BJ (cell line): ENCODE measurements at regions not wholly inside any gene's neighbourhood (a gene's known extent, or its start where the extent isn't known, plus 50 kb on each side); places are given as distances from the start of the nearest gene placed in this dataset.

Experiments
- CTCF ChIA-PET: fragments of 350-600 bp; formaldehyde crosslinking; extraction: SDS; loops from one replicate; lab custom pipeline; 2021; ENCODE audit warnings: antibody characterized with exemption, inconsistent platforms; lab: Yijun Ruan, JAX
- POLR2A ChIA-PET: fragments of 300-600 bp; sonication (Branson Sonifier 250); formaldehyde crosslinking; extraction: SDS; loops from one replicate; lab custom pipeline; 2021; ENCODE audit warnings: antibody characterized with exemption; lab: Charles Lee
- DNase-seq: peaks from one replicate; pipeline ENCODE4 v3.0.0-alpha.2; 2011; ENCODE audit warnings: low read depth
- H3K27me3 ChIP-seq: 2 replicates; pipeline ENCODE4 v1.6.0; 2011; ENCODE audit warnings: low read length; ENCODE audit not compliant: control insufficient read depth, insufficient read depth
- H3K36me3 ChIP-seq: 2 replicates; pipeline ENCODE4 v1.5.1; 2011; ENCODE audit warnings: low read length; ENCODE audit not compliant: control insufficient read depth, insufficient read depth
- H3K4me3 ChIP-seq: 2 replicates; pipeline ENCODE4 v1.5.1; 2011; ENCODE audit warnings: low read depth, mild to moderate bottlenecking, control low read depth, low read length
- TF ChIP-seq, protein P1 (sequence below): IDR thresholded peaks from 2 replicates; pipeline ENCODE4 v1.5.1; 2011; ENCODE audit warnings: low read depth, mild to moderate bottlenecking, control low read depth, inconsistent platforms, low read length, moderate library complexity; ENCODE audit not compliant: insufficient read depth

DNA sequence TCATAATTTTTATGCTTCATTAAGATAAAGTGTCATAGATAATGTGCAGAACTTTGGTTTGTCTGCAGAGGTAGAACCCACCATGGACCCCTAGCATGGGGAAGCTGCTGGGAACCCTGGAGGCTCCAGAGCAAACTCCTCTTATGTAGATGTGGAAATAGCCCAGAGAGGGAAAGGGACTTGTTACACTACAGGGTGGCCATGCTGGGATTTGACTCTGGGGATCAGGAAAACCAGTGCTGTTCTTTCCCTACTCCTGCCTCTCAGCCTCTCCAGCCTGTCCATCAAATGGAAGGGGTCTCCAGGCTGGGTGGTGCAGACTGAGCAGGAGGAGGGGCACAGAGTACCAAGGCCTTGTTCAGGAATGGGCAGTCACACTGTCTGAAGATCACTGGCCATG lies 54.2 kb downstream of the MSX1 start:
- TF ChIP-seq, protein P1, sequence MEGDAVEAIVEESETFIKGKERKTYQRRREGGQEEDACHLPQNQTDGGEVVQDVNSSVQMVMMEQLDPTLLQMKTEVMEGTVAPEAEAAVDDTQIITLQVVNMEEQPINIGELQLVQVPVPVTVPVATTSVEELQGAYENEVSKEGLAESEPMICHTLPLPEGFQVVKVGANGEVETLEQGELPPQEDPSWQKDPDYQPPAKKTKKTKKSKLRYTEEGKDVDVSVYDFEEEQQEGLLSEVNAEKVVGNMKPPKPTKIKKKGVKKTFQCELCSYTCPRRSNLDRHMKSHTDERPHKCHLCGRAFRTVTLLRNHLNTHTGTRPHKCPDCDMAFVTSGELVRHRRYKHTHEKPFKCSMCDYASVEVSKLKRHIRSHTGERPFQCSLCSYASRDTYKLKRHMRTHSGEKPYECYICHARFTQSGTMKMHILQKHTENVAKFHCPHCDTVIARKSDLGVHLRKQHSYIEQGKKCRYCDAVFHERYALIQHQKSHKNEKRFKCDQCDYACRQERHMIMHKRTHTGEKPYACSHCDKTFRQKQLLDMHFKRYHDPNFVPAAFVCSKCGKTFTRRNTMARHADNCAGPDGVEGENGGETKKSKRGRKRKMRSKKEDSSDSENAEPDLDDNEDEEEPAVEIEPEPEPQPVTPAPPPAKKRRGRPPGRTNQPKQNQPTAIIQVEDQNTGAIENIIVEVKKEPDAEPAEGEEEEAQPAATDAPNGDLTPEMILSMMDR = no peak
- Histone ChIP-seq H3K27me3 (no peaks in the 10 kb centered on the region; the same call in 1 of the 2 replicates), H3K36me3 (no peaks in the 10 kb centered on the region), H3K4me3 (no peak overlapping the region)
- no peak for DNase-seq
- POLR2A ChIA-PET = no interaction called here
- CTCF ChIA-PET = no interaction called here

DNA sequence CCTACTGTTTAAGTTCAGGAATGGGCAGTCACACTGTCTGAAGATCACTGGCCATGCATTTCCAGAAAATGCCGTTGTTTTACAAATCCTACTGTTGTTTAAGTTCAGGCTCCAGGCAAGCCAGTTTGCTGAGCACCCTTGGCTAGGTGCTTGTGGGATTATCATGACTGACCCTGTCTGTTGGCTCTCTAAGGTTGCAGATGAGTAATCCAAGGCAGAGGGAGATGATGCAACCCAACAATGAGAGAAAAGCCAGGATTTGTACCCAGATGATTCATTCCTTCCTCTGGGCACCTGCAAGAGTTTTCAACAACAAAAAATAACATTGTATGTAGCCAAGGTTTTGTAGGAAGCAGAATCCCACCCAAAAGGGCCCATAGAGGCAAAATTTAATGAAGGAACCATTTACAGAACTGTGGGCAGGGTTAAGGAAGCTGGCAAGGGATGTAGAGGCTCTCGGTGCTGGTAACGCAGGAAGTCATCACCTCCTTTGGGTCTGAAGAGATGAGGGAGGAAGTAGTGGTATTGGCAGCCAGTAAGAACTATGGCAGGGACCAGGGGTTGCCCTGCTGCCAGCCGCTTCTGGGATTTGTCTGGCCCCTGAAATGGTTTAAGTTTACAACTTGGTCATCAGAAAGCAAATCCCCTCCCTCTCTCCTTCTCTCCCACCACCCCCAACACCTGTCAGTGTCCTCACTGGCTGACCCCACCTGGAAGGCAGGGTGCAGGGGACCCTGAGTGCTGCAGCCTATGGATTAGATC lies 54.8 kb downstream of the MSX1 start:
- H3K4me3 ChIP-seq = no peak overlapping the region
- POLR2A ChIA-PET = no interaction called here
- H3K27me3 ChIP-seq = no peaks in the 10 kb centered on the region; the same call in 1 of the 2 replicates
- no peaks in the 10 kb centered on the region for H3K36me3 ChIP-seq
- DNase-seq = no peak
- CTCF ChIA-PET = no interaction called here
- TF ChIP-seq, protein P1 = no peak

DNA sequence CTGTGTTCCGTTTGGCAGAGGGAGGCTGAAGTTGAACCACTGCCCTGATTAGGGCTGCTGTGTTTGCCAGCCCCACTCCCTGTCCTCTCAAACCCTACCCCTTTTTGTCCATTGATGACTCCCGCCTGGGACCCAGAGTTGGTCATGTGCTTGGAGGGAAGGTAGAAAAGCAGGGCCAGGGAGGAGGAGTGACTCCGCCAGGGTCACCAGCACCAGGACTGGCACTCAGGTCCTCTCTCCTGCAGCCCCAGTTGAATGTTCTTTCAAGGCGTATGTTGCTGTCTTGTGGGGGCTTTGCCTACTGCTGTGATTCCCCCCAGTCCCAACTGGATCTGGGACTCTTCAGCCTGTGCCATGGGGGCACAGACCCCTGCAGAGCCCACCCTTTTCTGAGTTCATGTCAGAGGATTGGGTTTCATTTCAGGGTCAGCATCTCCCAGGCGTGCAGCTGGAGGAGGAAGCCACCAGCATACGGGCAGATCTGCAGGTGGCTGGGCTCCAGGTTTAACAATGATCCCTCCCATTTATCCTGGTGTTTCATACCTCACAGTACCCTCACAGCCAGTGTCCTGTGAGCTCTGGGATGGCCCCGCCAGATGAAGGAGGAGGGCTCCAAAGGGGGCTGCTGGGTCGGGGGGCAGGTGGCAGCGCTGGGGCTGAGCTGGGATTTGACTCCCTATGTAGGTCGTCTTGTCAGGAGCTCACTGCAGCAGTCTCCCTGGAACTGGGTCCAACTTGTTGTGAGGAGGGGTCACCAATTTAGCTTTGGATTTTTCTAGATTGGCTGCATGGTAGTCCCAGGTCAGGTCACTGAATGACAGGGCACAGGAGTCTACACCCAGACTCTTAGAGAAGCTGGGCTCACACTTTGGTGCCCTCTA lies 55.7 kb downstream of the MSX1 start:
- POLR2A ChIA-PET = no interaction called here
- no peak overlapping the region for H3K4me3 ChIP-seq
- TF ChIP-seq, protein P1 = no peak
- no peak for DNase-seq
- no peaks in the 10 kb centered on the region for H3K36me3 ChIP-seq
- CTCF ChIA-PET = no interaction called here
- no peaks in the 10 kb centered on the region; the same call in 1 of the 2 replicates for H3K27me3 ChIP-seq

DNA sequence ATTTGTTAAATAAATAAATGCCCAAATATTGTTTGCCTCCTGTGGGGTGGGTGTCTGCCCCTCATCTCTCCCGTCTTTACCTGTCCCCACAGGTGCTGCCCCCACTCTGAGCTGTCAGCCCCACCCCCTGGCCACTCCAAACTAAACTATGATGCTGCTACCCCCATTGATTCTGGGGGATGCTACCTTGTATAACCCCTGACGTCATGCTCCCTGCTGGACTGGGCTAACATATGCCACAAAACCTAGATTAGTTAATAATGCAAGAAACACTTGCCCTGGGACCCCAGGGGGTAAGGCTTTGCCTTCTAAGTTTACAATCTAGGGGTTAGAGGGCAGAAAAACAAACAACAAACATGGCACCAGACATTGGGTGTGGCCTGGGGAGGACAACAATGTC lies 58.6 kb downstream of the MSX1 start:
- ChIA-PET CTCF (no interaction called here), POLR2A (no interaction called here)
- Histone ChIP-seq H3K36me3 (no peaks in the 10 kb centered on the region), H3K27me3 (no peaks in the 10 kb centered on the region; the same call in 1 of the 2 replicates), H3K4me3 (no peak overlapping the region)
- TF ChIP-seq, protein P1 = no peak
- DNase-seq = no peak

DNA sequence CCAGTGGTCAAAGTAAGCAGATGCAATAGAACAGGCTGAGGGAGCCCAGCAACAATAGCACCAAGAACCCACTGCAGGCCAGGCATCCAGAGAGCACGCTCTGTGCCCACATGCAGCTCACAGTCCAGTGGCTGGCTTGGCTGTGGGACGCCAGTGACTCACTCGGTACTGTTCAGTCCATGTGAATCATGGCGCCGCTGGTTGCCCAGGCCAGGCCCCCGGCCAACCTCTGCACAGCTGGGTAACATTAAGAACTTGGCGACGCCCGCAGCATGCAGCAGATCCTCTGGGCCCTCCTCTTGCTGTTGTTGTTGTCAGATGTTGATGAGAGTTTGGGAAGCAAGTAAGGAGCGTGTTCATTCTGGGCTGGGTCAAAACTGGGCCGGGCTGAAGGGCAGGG lies 60.5 kb downstream of the MSX1 start:
- POLR2A ChIA-PET = no interaction called here
- CTCF ChIA-PET = no interaction called here
- Histone ChIP-seq H3K4me3 (no peak overlapping the region), H3K36me3 (no peaks in the 10 kb centered on the region), H3K27me3 (no peaks in the 10 kb centered on the region; the same call in 1 of the 2 replicates)
- TF ChIP-seq, protein P1 = no peak
- DNase-seq = peak; percentile 3
